HEK293 (cell line): ENCODE measurements at regions not wholly inside any gene's neighbourhood (a gene's known extent, or its start where the extent isn't known, plus 50 kb on each side); places are given as distances from the start of the nearest gene placed in this dataset.

Experiments used
- CTCF ChIA-PET: fragments of 350-600 bp; formaldehyde crosslinking; extraction: SDS; loops from one replicate; lab custom pipeline; 2021; ENCODE audit warnings: antibody characterized with exemption; lab: Yijun Ruan, JAX
- POLR2A ChIA-PET: fragments of 300-600 bp; formaldehyde crosslinking; extraction: SDS; loops from one replicate; lab custom pipeline; 2020; ENCODE audit warnings: antibody characterized with exemption, inconsistent platforms; lab: Yijun Ruan, JAX
- H3K27ac ChIP-seq: fragments of 200-500 bp; sonication (Bioruptor generic); 2 replicates; pipeline ENCODE4 v1.5.1; 2014; ENCODE audit warnings: low read depth, low read length, control low read depth, inconsistent platforms; ENCODE audit errors: extremely low read depth
- H3K36me3 ChIP-seq, 2 experiments: fragments of 200-500 bp in 1 of 2; sonication (Bioruptor generic) in 1 of 2; 1 replicate in 1 of 2; 2 replicates in 1 of 2; pipeline ENCODE4 v1.5.1; 2014 to 2017; ENCODE audit warnings: inconsistent platforms in 2 of 2, low read length in 2 of 2; ENCODE audit not compliant: control insufficient read depth in 2 of 2, insufficient read depth in 1 of 2
- H3K4me1 ChIP-seq: fragments of 200-500 bp; sonication (Bioruptor generic); 2 replicates; pipeline ENCODE4 v1.5.1; 2014; ENCODE audit warnings: mild to moderate bottlenecking, low read length, inconsistent platforms; ENCODE audit not compliant: control insufficient read depth, insufficient read depth
- H3K4me3 ChIP-seq: 2 replicates; pipeline ENCODE4 v1.5.1; 2011; ENCODE audit warnings: low read depth, mild to moderate bottlenecking, control low read depth, low read length, moderate library complexity
- H3K9me3 ChIP-seq: fragments of 200-500 bp; sonication (Bioruptor generic); 2 replicates; pipeline ENCODE4 v1.5.1; 2014; ENCODE audit warnings: low read depth, low read length, inconsistent platforms; ENCODE audit not compliant: control insufficient read depth, insufficient read depth
- FEZF1 ChIP-seq: fragments of 450-650 bp; formaldehyde crosslinking; IDR thresholded peaks from 2 replicates; pipeline ENCODE4 v1.5.1; 2016; ENCODE audit warnings: missing biosample characterization, missing genetic modification characterization
- GFI1B ChIP-seq: fragments of 450-650 bp; formaldehyde crosslinking; IDR thresholded peaks from 2 replicates; pipeline ENCODE4 v1.5.1; 2016; ENCODE audit warnings: missing biosample characterization, missing genetic modification characterization
- GLIS1 ChIP-seq: fragments of 450-650 bp; formaldehyde crosslinking; IDR thresholded peaks from 2 replicates; pipeline ENCODE4 v1.5.1; 2016; ENCODE audit warnings: missing biosample characterization, missing genetic modification characterization
- KLF8 ChIP-seq: fragments of 450-650 bp; formaldehyde crosslinking; IDR thresholded peaks from 2 replicates; pipeline ENCODE4 v1.5.1; 2016; ENCODE audit warnings: missing biosample characterization, missing genetic modification characterization
- MZF1 ChIP-seq: fragments of 450-650 bp; formaldehyde crosslinking; IDR thresholded peaks from 2 replicates; pipeline ENCODE4 v1.5.1; 2017; ENCODE audit warnings: missing biosample characterization, missing genetic modification characterization, borderline replicate concordance
- OSR2 ChIP-seq: fragments of 450-650 bp; formaldehyde crosslinking; IDR thresholded peaks from 2 replicates; pipeline ENCODE4 v1.5.1; 2016; ENCODE audit warnings: missing biosample characterization, missing genetic modification characterization
- SP7 ChIP-seq: fragments of 450-650 bp; formaldehyde crosslinking; IDR thresholded peaks from 2 replicates; pipeline ENCODE4 v1.5.1; 2016; ENCODE audit warnings: missing biosample characterization, missing genetic modification characterization
- TSHZ1 ChIP-seq: fragments of 450-650 bp; formaldehyde crosslinking; IDR thresholded peaks from 2 replicates; pipeline ENCODE4 v1.5.1; 2016; ENCODE audit warnings: missing biosample characterization, missing genetic modification characterization, borderline replicate concordance
- ZBTB44 ChIP-seq: fragments of 450-650 bp; IDR thresholded peaks from 2 replicates; pipeline ENCODE4 v1.5.1; 2018; ENCODE audit warnings: missing biosample characterization, mild to moderate bottlenecking, missing genetic modification characterization
- ZIC2 ChIP-seq: fragments of 450-650 bp; formaldehyde crosslinking; IDR thresholded peaks from 2 replicates; pipeline ENCODE4 v1.5.1; 2016; ENCODE audit warnings: missing biosample characterization, missing genetic modification characterization
- ZNF175 ChIP-seq: fragments of 450-650 bp; formaldehyde crosslinking; IDR thresholded peaks from 2 replicates; pipeline ENCODE4 v1.5.1; 2016; ENCODE audit warnings: missing biosample characterization, missing genetic modification characterization
- ZNF223 ChIP-seq: fragments of 450-650 bp; formaldehyde crosslinking; IDR thresholded peaks from 2 replicates; pipeline ENCODE4 v1.5.1; 2016; ENCODE audit warnings: missing biosample characterization, missing genetic modification characterization
- ZNF239 ChIP-seq: fragments of 450-650 bp; formaldehyde crosslinking; IDR thresholded peaks from 2 replicates; pipeline ENCODE4 v1.5.1; 2016; ENCODE audit warnings: missing biosample characterization, missing genetic modification characterization
- ZNF266 ChIP-seq: fragments of 450-650 bp; formaldehyde crosslinking; IDR thresholded peaks from 2 replicates; pipeline ENCODE4 v1.5.1; 2016; ENCODE audit warnings: missing biosample characterization, missing genetic modification characterization, low read depth
- ZNF544 ChIP-seq: fragments of 450-650 bp; formaldehyde crosslinking; IDR thresholded peaks from 2 replicates; pipeline ENCODE4 v1.5.0; 2017; ENCODE audit warnings: missing biosample characterization, missing genetic modification characterization
- ZNF585B ChIP-seq: fragments of 450-650 bp; formaldehyde crosslinking; IDR thresholded peaks from 2 replicates; pipeline ENCODE4 v1.5.1; 2016; ENCODE audit warnings: missing biosample characterization, missing genetic modification characterization
- ZNF768 ChIP-seq: fragments of 450-650 bp; formaldehyde crosslinking; IDR thresholded peaks from 2 replicates; pipeline ENCODE4 v1.5.1; 2018; ENCODE audit warnings: missing biosample characterization, mild to moderate bottlenecking, missing genetic modification characterization

- ChIA-PET POLR2A (no interaction called here), CTCF (no interaction called here)
- peaks cover 13% of the 10 kb centered on the region; the same call in 1 of the 2 replicates for H3K4me1 ChIP-seq
Measured at GRCh38 chr1:59195151-59195550, 101.7 kb upstream of the FGGY start.

GRCh38 chr1:59198564-59198963, 98.3 kb upstream of the FGGY start:
- H3K36me3 ChIP-seq = no peaks in the 10 kb centered on the region
- no peak overlapping the region for H3K27ac ChIP-seq
- CTCF ChIA-PET = interaction anchor here (1.1 kb wide), 1 partner anchor 24 kb away, joined by 3 read pairs; no protein-coding TSS in a partner anchor
- no peaks in the 10 kb centered on the region for H3K9me3 ChIP-seq
- POLR2A ChIA-PET = no interaction called here
- peaks cover 13% of the 10 kb centered on the region; the same call in 1 of the 2 replicates for H3K4me1 ChIP-seq
- TF ChIP-seq GLIS1 = peak; percentile 89
- TF ChIP-seq OSR2 = no peak
- no peak for TF ChIP-seq ZNF585B (tag by site-specific recombination)
- no peak for TF ChIP-seq KLF8 (tag by site-specific recombination)
- TF ChIP-seq GFI1B (tag by site-specific recombination) = peak; percentile 96
- peak; percentile 87 for TF ChIP-seq SP7 (tag by site-specific recombination)
- peak; percentile 60; the same call in 1 of the 2 replicates for TF ChIP-seq ZBTB44 (tag by site-specific recombination)
- no peak for TF ChIP-seq ZNF223 (tag by site-specific recombination)
- TF ChIP-seq ZIC2 (tag by site-specific recombination) = 0 out of 2 replicates have a peak, but pooled peaks have one; percentile 16
- no peak for TF ChIP-seq ZNF239
- no peak overlapping the region for H3K4me3 ChIP-seq

More at GRCh38 chr1:59195151-59195550, 101.7 kb upstream of the FGGY start:
- Histone ChIP-seq H3K36me3 (no peaks in the 10 kb centered on the region), H3K9me3 (no peaks in the 10 kb centered on the region), H3K4me3 (no peak overlapping the region), H3K27ac (no peak overlapping the region)
- TF ChIP-seq ZNF266 (no peak), TSHZ1 (tag by site-specific recombination) (no peak), ZIC2 (tag by site-specific recombination) (no peak), ZNF544 (tag by site-specific recombination) (no peak), ZNF768 (tag by site-specific recombination) (no peak)

- H3K27ac ChIP-seq = no peak overlapping the region
- H3K4me1 ChIP-seq = peaks cover 13% of the 10 kb centered on the region; the same call in 1 of the 2 replicates
- no peak for TF ChIP-seq MZF1 (tag by site-specific recombination)
- TF ChIP-seq ZNF175 (tag by site-specific recombination) = no peak
- no peak for TF ChIP-seq KLF8 (tag by site-specific recombination)
- TF ChIP-seq FEZF1 (tag by site-specific recombination) = peak; percentile 65
- TF ChIP-seq, all 188 proteins: peak for 1
- Histone ChIP-seq H3K4me3 (no peak overlapping the region), H3K36me3 (no peaks in the 10 kb centered on the region), H3K9me3 (no peaks in the 10 kb centered on the region)
- ChIA-PET CTCF (no interaction called here), POLR2A (no interaction called here)
Measured at GRCh38 chr1:59199147-59199546, 97.7 kb upstream of the FGGY start.
